Calu3 (cell line): ENCODE measurements at regions not wholly inside any gene's neighbourhood (a gene's known extent, or its start where the extent isn't known, plus 50 kb on each side); places are given as distances from the start of the nearest gene placed in this dataset.

Source experiments
- BruUV-seq: library from RNA; stranded (reverse); fragments of 400-500 nt; replicated peaks from 2 replicates; lab custom pipeline; 2021; lab: Mats Ljungman, UMichigan
- CTCF ChIA-PET: fragments of 300-600 bp; sonication (Branson Sonifier 250); formaldehyde crosslinking; loops from one replicate; lab custom pipeline; 2022; ENCODE audit warnings: antibody characterized with exemption; lab: Charles Lee
- DNase-seq: peaks from one replicate; pipeline ENCODE4 v3.0.0; 2022
- H3K27ac Mint-ChIP-seq: one replicate; pipeline ENCODE4 v1.8.0; 2022; ENCODE audit warnings: mixed read lengths; ENCODE audit not compliant: unreplicated experiment
- H3K27me3 Mint-ChIP-seq: one replicate; pipeline ENCODE4 v1.8.0; 2022; ENCODE audit warnings: mixed read lengths; ENCODE audit not compliant: unreplicated experiment
- H3K36me3 Mint-ChIP-seq: one replicate; pipeline ENCODE4 v1.8.0; 2022; ENCODE audit warnings: mild to moderate bottlenecking, moderate library complexity, mixed read lengths; ENCODE audit not compliant: insufficient read depth, unreplicated experiment
- H3K4me1 Mint-ChIP-seq: one replicate; pipeline ENCODE4 v1.8.0; 2022; ENCODE audit warnings: mild to moderate bottlenecking, low read depth, mixed read lengths; ENCODE audit not compliant: unreplicated experiment
- H3K4me3 Mint-ChIP-seq: one replicate; pipeline ENCODE4 v1.8.0; 2022; ENCODE audit warnings: mild to moderate bottlenecking, low read depth, moderate library complexity, mixed read lengths; ENCODE audit not compliant: unreplicated experiment
- H3K9me3 Mint-ChIP-seq: one replicate; pipeline ENCODE4 v1.8.0; 2022; ENCODE audit warnings: low read depth, mixed read lengths; ENCODE audit not compliant: unreplicated experiment
- CTCF ChIP-seq: fragments of 200-600 bp; IDR thresholded peaks from one replicate; pipeline ENCODE4 v1.8.0; 2022; ENCODE audit warnings: antibody characterized with exemption; ENCODE audit not compliant: unreplicated experiment
- intact Hi-C: fragments of 100-400 bp; cut with micrococcal nuclease; formaldehyde crosslinking; loops from one replicate; pipeline ENCODE4 v1.10.0; 2022; ENCODE audit not compliant: unreplicated experiment

- TF ChIP-seq CTCF = no peak
- Mint-ChIP-seq H3K27me3 (peaks cover 40% of the 10 kb centered on the region), H3K4me3 (no peak overlapping the region), H3K27ac (no peak overlapping the region), H3K9me3 (no peaks in the 10 kb centered on the region), H3K4me1 (no peaks in the 10 kb centered on the region), H3K36me3 (no peaks in the 10 kb centered on the region)
- CTCF ChIA-PET = interaction anchor here (1.6 kb wide), 1 partner anchor 20 kb away, joined by 3 read pairs; no protein-coding TSS in a partner anchor
- intact Hi-C loops = no loop called here
- no TSS peak for BruUV-seq
- peak; percentile 36 for DNase-seq
Observed at GRCh38 chr6:165910184-165910966, 247.3 kb upstream of the PDE10A start.

GRCh38 chr6:165906736-165907135 lies 243.7 kb upstream of the PDE10A start:
- CTCF ChIA-PET = no interaction called here
- no TSS peak for BruUV-seq
- intact Hi-C loops = no loop called here
- Mint-ChIP-seq H3K27me3 (peaks cover 54% of the 10 kb centered on the region), H3K9me3 (no peaks in the 10 kb centered on the region), H3K4me1 (no peaks in the 10 kb centered on the region), H3K4me3 (no peak overlapping the region), H3K36me3 (no peaks in the 10 kb centered on the region), H3K27ac (no peak overlapping the region)
- no peak for DNase-seq
- no peak for TF ChIP-seq CTCF

- CTCF ChIA-PET = no interaction called here
- peaks cover 54% of the 10 kb centered on the region for H3K27me3 Mint-ChIP-seq
- no peak for DNase-seq
- H3K27ac Mint-ChIP-seq = no peak overlapping the region
- H3K9me3 Mint-ChIP-seq = no peaks in the 10 kb centered on the region
- no TSS peak for BruUV-seq
- intact Hi-C loops = no loop called here
- no peak overlapping the region for H3K4me3 Mint-ChIP-seq
- H3K4me1 Mint-ChIP-seq = no peaks in the 10 kb centered on the region
- no peak for TF ChIP-seq CTCF
- H3K36me3 Mint-ChIP-seq = no peaks in the 10 kb centered on the region
Observed at GRCh38 chr6:165905744-165906143, 242.7 kb upstream of the PDE10A start.

- no TSS peak for BruUV-seq
- intact Hi-C loops = no loop called here
- TF ChIP-seq CTCF = no peak
- H3K36me3 Mint-ChIP-seq = no peaks in the 10 kb centered on the region
- peaks cover 28% of the 10 kb centered on the region for H3K27me3 Mint-ChIP-seq
- no peak overlapping the region for H3K4me3 Mint-ChIP-seq
- CTCF ChIA-PET = no interaction called here
- no peak for DNase-seq
- peaks cover under 1% of the 10 kb centered on the region for H3K4me1 Mint-ChIP-seq
- no peak overlapping the region for H3K27ac Mint-ChIP-seq
- H3K9me3 Mint-ChIP-seq = no peaks in the 10 kb centered on the region
Observed at GRCh38 chr6:165900970-165901369, 237.9 kb upstream of the PDE10A start.
